HepG2 (cell line): ENCODE measurements at regions not wholly inside any gene's neighbourhood (a gene's known extent, or its start where the extent isn't known, plus 50 kb on each side); places are given as distances from the start of the nearest gene placed in this dataset.

ENCODE experiments used
- ATAC-seq: fragments of 200-7000 bp; cut with Tn5 transposase; 3 replicates; pipeline ENCODE4 v1.9.1; 2020; ENCODE audit warnings: mild to moderate bottlenecking, moderate library complexity
- BruUV-seq: library from RNA; stranded (reverse); fragments of 400-500 nt; replicated peaks from 2 replicates; lab custom pipeline; 2021; lab: Mats Ljungman, UMichigan
- CTCF ChIA-PET: fragments of 300-600 bp; formaldehyde crosslinking; extraction: SDS; loops from one replicate; lab custom pipeline; 2021; ENCODE audit warnings: low total read pairs, inconsistent platforms, low intra/inter-chr PET ratio; lab: Yijun Ruan, JAX
- POLR2A ChIA-PET: fragments of 350-600 bp; sonication (Branson Sonifier 250); formaldehyde crosslinking; loops from one replicate; lab custom pipeline; 2020; ENCODE audit warnings: antibody characterized with exemption, inconsistent platforms; lab: Yijun Ruan, JAX
- DNase-seq: peaks from one replicate; pipeline ENCODE4 v3.0.0-alpha.2; 2015; ENCODE audit warnings: low spot score
- FAIRE-seq: peaks from 3 replicates; lab custom pipeline; 2011; peaks lifted over from hg19 to GRCh38; lab: Jason Lieb, UNC
- H2AFZ ChIP-seq: one replicate; pipeline ENCODE4 v1.6.1; 2011; ENCODE audit warnings: low read length, inconsistent platforms
- H3K27ac ChIP-seq: fragments of 300-600 bp; 3 replicates; pipeline ENCODE4 v1.8.0; 2011; ENCODE audit warnings: mixed run types, mild to moderate bottlenecking, mixed read lengths, low read length, inconsistent platforms; ENCODE audit not compliant: insufficient read depth; ENCODE audit errors: extremely low read length
- H3K27me3 ChIP-seq, 2 experiments: fragments of 200-600 bp in 1 of 2; 2 replicates in 1 of 2; 3 replicates in 1 of 2; pipeline versions ENCODE4 v1.6.0 to v1.8.0; 2011; ENCODE audit warnings: low read length in 2 of 2, mild to moderate bottlenecking in 2 of 2, moderate library complexity in 2 of 2, inconsistent platforms in 1 of 2; ENCODE audit not compliant: insufficient read depth in 2 of 2, control insufficient read depth in 1 of 2
- H3K36me3 ChIP-seq, 2 experiments: fragments of 200-600 bp in 1 of 2; replicated peaks in 1 of 2; 2 replicates in 1 of 2; 3 replicates in 1 of 2; pipeline versions ENCODE4 v1.5.1 to v1.8.0; 2011; ENCODE audit warnings: low read length in 2 of 2, inconsistent platforms in 1 of 2; ENCODE audit not compliant: insufficient read depth in 2 of 2, control insufficient read depth in 1 of 2
- H3K4me1 ChIP-seq: 2 replicates; pipeline ENCODE4 v1.5.1; 2012; ENCODE audit warnings: low read length, inconsistent platforms; ENCODE audit not compliant: insufficient read depth
- H3K4me2 ChIP-seq: 2 replicates; pipeline ENCODE4 v1.6.0; 2011; ENCODE audit warnings: low read depth, low read length, inconsistent platforms
- H3K4me3 ChIP-seq, 3 experiments: fragments of 200-600 bp in 1 of 3; sonication (generic), shearing (Covaris generic) in 1 of 3; replicated peaks in 1 of 3; 2 replicates each; pipeline ENCODE4 v1.5.1; 2011 to 2016; ENCODE audit warnings: low read length in 3 of 3, inconsistent platforms in 2 of 3, low read depth in 2 of 3, mild to moderate bottlenecking in 2 of 3, control low read depth in 1 of 3, mixed read lengths in 1 of 3; ENCODE audit not compliant: insufficient read depth in 1 of 3
- H3K79me2 ChIP-seq: one replicate; pipeline ENCODE4 v1.6.1; 2011; ENCODE audit warnings: low read length, inconsistent platforms; ENCODE audit not compliant: insufficient read depth
- H3K9ac ChIP-seq: 2 replicates; pipeline ENCODE4 v1.6.0; 2011; ENCODE audit warnings: mild to moderate bottlenecking, low read depth, low read length, inconsistent platforms; ENCODE audit not compliant: insufficient read depth
- H3K9me3 ChIP-seq: 2 replicates; pipeline ENCODE4 v1.5.1; 2012; ENCODE audit warnings: mild to moderate bottlenecking, low read length
- H4K20me1 ChIP-seq: 2 replicates; pipeline ENCODE4 v1.6.0; 2011; ENCODE audit warnings: inconsistent platforms, mild to moderate bottlenecking, low read length, moderate library complexity; ENCODE audit not compliant: insufficient read depth
- FUBP1 ChIP-seq: sonication (generic); formaldehyde crosslinking; IDR thresholded peaks from 2 replicates; pipeline ENCODE4 v1.5.1; 2020; ENCODE audit warnings: missing genetic modification reagents, mild to moderate bottlenecking, borderline replicate concordance
- YY1 ChIP-seq: IDR thresholded peaks from 2 replicates; pipeline ENCODE4 v1.6.1; 2011; ENCODE audit warnings: low read length, low read depth, moderate library complexity, mild to moderate bottlenecking; ENCODE audit not compliant: insufficient read depth, insufficient replicate concordance
- ZKSCAN8 ChIP-seq: IDR thresholded peaks from 2 replicates; pipeline ENCODE4 v1.6.1; 2016; ENCODE audit warnings: borderline replicate concordance, missing genetic modification reagents, missing compliant biosample characterization
- ZMYM4 ChIP-seq: sonication (generic); formaldehyde crosslinking; IDR thresholded peaks from 2 replicates; pipeline ENCODE4 v1.8.1; 2023; ENCODE audit warnings: mild to moderate bottlenecking, missing genetic modification reagents
- ZNF142 ChIP-seq: sonication (generic); formaldehyde crosslinking; IDR thresholded peaks from 2 replicates; pipeline ENCODE4 v1.4.0; 2020; ENCODE audit warnings: missing genetic modification reagents
- ZNF235 ChIP-seq: sonication (generic); formaldehyde crosslinking; IDR thresholded peaks from 2 replicates; pipeline ENCODE4 v1.8.1; 2023; ENCODE audit warnings: mild to moderate bottlenecking, missing genetic modification reagents, borderline replicate concordance
- ZNF782 ChIP-seq: sonication (generic); formaldehyde crosslinking; IDR thresholded peaks from 2 replicates; pipeline ENCODE4 v1.4.0; 2020; ENCODE audit warnings: missing genetic modification reagents, mild to moderate bottlenecking, borderline replicate concordance
- ZNF784 ChIP-seq: sonication (generic); formaldehyde crosslinking; IDR thresholded peaks from 2 replicates; pipeline ENCODE4 v1.5.1; 2020; ENCODE audit warnings: missing genetic modification reagents, mild to moderate bottlenecking, borderline replicate concordance
- WGBS: methylation state at CpG from one replicate; pipeline ENCODE4 v1.1.6; 2017; ENCODE audit warnings: low lambda C conversion rate; 5-methylcytosine and 5-hydroxymethylcytosine counted together
- in situ Hi-C: cut with HindIII; loops from 2 replicates; pipeline ENCODE4 v1.10.0; 2017; ENCODE audit warnings: low pct_unique_long_range_greater_than_20kb; ENCODE audit not compliant: extremely low pct_ligation_motif_present
- intact Hi-C: fragments of 100-400 bp; cut with micrococcal nuclease; formaldehyde crosslinking; loops from one replicate; pipeline ENCODE4 v1.10.0; 2022; ENCODE audit not compliant: unreplicated experiment
- TF ChIP-seq, protein P1 (sequence below): sonication (generic); formaldehyde crosslinking; IDR thresholded peaks from 2 replicates; pipeline ENCODE4 v1.4.0; 2020; ENCODE audit warnings: missing genetic modification reagents, borderline replicate concordance

- TF ChIP-seq ZNF235 (CRISPR knock-in tag) (no peak), ZMYM4 (no peak), ZNF784 (CRISPR knock-in tag) (no peak), YY1 (no peak), FUBP1 (no peak), ZKSCAN8 (CRISPR knock-in tag) (no peak), ZNF142 (CRISPR knock-in tag) (no peak), ZNF782 (CRISPR knock-in tag) (no peak)
- TF ChIP-seq, protein P1, sequence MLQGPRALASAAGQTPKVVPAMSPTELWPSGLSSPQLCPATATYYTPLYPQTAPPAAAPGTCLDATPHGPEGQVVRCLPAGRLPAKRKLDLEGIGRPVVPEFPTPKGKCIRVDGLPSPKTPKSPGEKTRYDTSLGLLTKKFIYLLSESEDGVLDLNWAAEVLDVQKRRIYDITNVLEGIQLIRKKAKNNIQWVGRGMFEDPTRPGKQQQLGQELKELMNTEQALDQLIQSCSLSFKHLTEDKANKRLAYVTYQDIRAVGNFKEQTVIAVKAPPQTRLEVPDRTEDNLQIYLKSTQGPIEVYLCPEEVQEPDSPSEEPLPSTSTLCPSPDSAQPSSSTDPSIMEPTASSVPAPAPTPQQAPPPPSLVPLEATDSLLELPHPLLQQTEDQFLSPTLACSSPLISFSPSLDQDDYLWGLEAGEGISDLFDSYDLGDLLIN: no peak
- TF ChIP-seq, all 625 proteins: peak for 0
- CTCF ChIA-PET: no interaction called here
- ATAC-seq (no peak), DNase-seq (no peak), FAIRE-seq (no peak)
- H3K27me3 ChIP-seq: peaks cover 0 to 3% of the 10 kb centered on the region in 2 experiments; a peak in 1 of 5 replicates
- no peaks in the 10 kb centered on the region for H3K9me3 ChIP-seq
- in situ Hi-C loops: no loop called here
- H3K4me2 ChIP-seq: no peak overlapping the region
- no peaks in the 10 kb centered on the region for H3K36me3 ChIP-seq
- H4K20me1 ChIP-seq: no peaks in the 10 kb centered on the region
- no peaks in the 10 kb centered on the region for H3K79me2 ChIP-seq
- no peak overlapping the region for H2AFZ ChIP-seq
- H3K4me3 ChIP-seq: no peak overlapping the region
- no peak overlapping the region for H3K27ac ChIP-seq
- intact Hi-C loops: no loop called here
- no peaks in the 10 kb centered on the region for H3K4me1 ChIP-seq
- 13% methylated on average over 3 of the region's 3 CpGs for WGBS
- no peak overlapping the region for H3K9ac ChIP-seq
- POLR2A ChIA-PET: no interaction called here
- BruUV-seq: no TSS peak
Measured at GRCh38 chr7:22662556-22663356, 64.2 kb upstream of the IL6 start.
